ENCODE measurements at regions not wholly inside any gene's neighbourhood (a gene's known extent, or its start where the extent isn't known, plus 50 kb on each side); places are given as distances from the start of the nearest gene placed in this dataset.
"Not testable (repeated sequence)": the region's sequence is repeated elsewhere in the genome, so short reads cannot be mapped to it uniquely, and the experiment has no call there.

- H3K79me2 ChIP-seq (ENCODE audit: insufficient read depth, low read length) = no peaks in the 10 kb centered on the region
- H4K20me1 ChIP-seq (ENCODE audit: insufficient read depth, low read length) = no peaks in the 10 kb centered on the region
- TF ChIP-seq CTCF (IDR thresholded peaks at IDR 0.05; ENCODE audit: extremely low read depth, low read depth, low read length) = no peak
- H3K27me3 ChIP-seq (ENCODE audit: insufficient read depth, low read length) = no peaks in the 10 kb centered on the region
- H3K4me2 ChIP-seq (ENCODE audit: insufficient read depth, low read length) = no peak overlapping the region
- no peak overlapping the region for H2AFZ ChIP-seq (ENCODE audit: low read length)
- H3K27ac ChIP-seq (ENCODE audit: low read depth, low read length) = no peak overlapping the region
- H3K9me3 ChIP-seq (ENCODE audit: low read depth, low read length) = no peaks in the 10 kb centered on the region
- H3K4me1 ChIP-seq (ENCODE audit: insufficient read depth, low read length) = peaks cover 7% of the 10 kb centered on the region
- H3K4me3 ChIP-seq (ENCODE audit: insufficient read depth, low read length) = no peak overlapping the region
- no peak for DNase-seq (ENCODE audit: insufficient read length, low spot score, missing footprints)
- H3K36me3 ChIP-seq (ENCODE audit: insufficient read depth, low read length) = no peaks in the 10 kb centered on the region
These were observed 53.1 kb downstream of the GGTLC2 start for GRCh38 chr22:22697377-22698117.

GRCh38 chr22:22698263-22698750 lies 53.9 kb downstream of the GGTLC2 start:
- Histone ChIP-seq H3K4me3 (ENCODE audit: insufficient read depth, low read length) (no peak overlapping the region), H3K4me2 (ENCODE audit: insufficient read depth, low read length) (no peak overlapping the region), H2AFZ (ENCODE audit: low read length) (no peak overlapping the region), H3K27me3 (ENCODE audit: insufficient read depth, low read length) (no peaks in the 10 kb centered on the region), H4K20me1 (ENCODE audit: insufficient read depth, low read length) (no peaks in the 10 kb centered on the region), H3K27ac (ENCODE audit: low read depth, low read length) (no peak overlapping the region), H3K36me3 (ENCODE audit: insufficient read depth, low read length) (no peaks in the 10 kb centered on the region), H3K9me3 (ENCODE audit: low read depth, low read length) (no peaks in the 10 kb centered on the region), H3K79me2 (ENCODE audit: insufficient read depth, low read length) (no peaks in the 10 kb centered on the region), H3K4me1 (ENCODE audit: insufficient read depth, low read length) (peaks cover 2% of the 10 kb centered on the region)
- TF ChIP-seq CTCF (IDR thresholded peaks at IDR 0.05; ENCODE audit: extremely low read depth, low read depth, low read length) = no peak
- no peak for DNase-seq (ENCODE audit: insufficient read length, low spot score, missing footprints)

GRCh38 chr22:22700631-22701030 lies 56.2 kb downstream of the GGTLC2 start:
- no peak for TF ChIP-seq CTCF (IDR thresholded peaks at IDR 0.05; ENCODE audit: extremely low read depth, low read depth, low read length)

GRCh38 chr22:22701557-22701956 lies 57.1 kb downstream of the GGTLC2 start:
- not testable (repeated sequence) for H3K79me2 ChIP-seq (ENCODE audit: insufficient read depth, low read length); H3K9me3 ChIP-seq (ENCODE audit: low read depth, low read length); H3K4me2 ChIP-seq (ENCODE audit: insufficient read depth, low read length); H2AFZ ChIP-seq (ENCODE audit: low read length); H4K20me1 ChIP-seq (ENCODE audit: insufficient read depth, low read length); H3K36me3 ChIP-seq (ENCODE audit: insufficient read depth, low read length); H3K27me3 ChIP-seq (ENCODE audit: insufficient read depth, low read length); DNase-seq (ENCODE audit: insufficient read length, low spot score, missing footprints); H3K4me3 ChIP-seq (ENCODE audit: insufficient read depth, low read length); H3K27ac ChIP-seq (ENCODE audit: low read depth, low read length); H3K4me1 ChIP-seq (ENCODE audit: insufficient read depth, low read length)

More at GRCh38 chr22:22700631-22701030, 56.2 kb downstream of the GGTLC2 start:
- no peaks in the 10 kb centered on the region for H3K4me1 ChIP-seq (ENCODE audit: insufficient read depth, low read length)
- H3K36me3 ChIP-seq (ENCODE audit: insufficient read depth, low read length) = no peaks in the 10 kb centered on the region
- H3K4me2 ChIP-seq (ENCODE audit: insufficient read depth, low read length) = no peak overlapping the region
- no peak overlapping the region for H2AFZ ChIP-seq (ENCODE audit: low read length)
- H3K79me2 ChIP-seq (ENCODE audit: insufficient read depth, low read length) = no peaks in the 10 kb centered on the region
- H3K9me3 ChIP-seq (ENCODE audit: low read depth, low read length) = no peaks in the 10 kb centered on the region
- H4K20me1 ChIP-seq (ENCODE audit: insufficient read depth, low read length) = no peaks in the 10 kb centered on the region
- DNase-seq (ENCODE audit: insufficient read length, low spot score, missing footprints) = no peak
- no peak overlapping the region for H3K4me3 ChIP-seq (ENCODE audit: insufficient read depth, low read length)
- H3K27ac ChIP-seq (ENCODE audit: low read depth, low read length) = no peak overlapping the region
- no peaks in the 10 kb centered on the region for H3K27me3 ChIP-seq (ENCODE audit: insufficient read depth, low read length)
